ENCODE measurements at regions not wholly inside any gene's neighbourhood (a gene's known extent, or its start where the extent isn't known, plus 50 kb on each side); places are given as distances from the start of the nearest gene placed in this dataset.

GRCh38 chr5:135704616-135705015 lies 125.8 kb upstream of the CXCL14 start:
- TF ChIP-seq ESRRA (IDR thresholded peaks at IDR 0.05; ENCODE audit: borderline replicate concordance, low read length) (no peak), CTCF (IDR thresholded peaks at IDR 0.05) (no peak), POLR2A (IDR thresholded peaks at IDR 0.05; ENCODE audit: low read length) (no peak), REST (IDR thresholded peaks at IDR 0.05) (no peak), HOXA7 (CRISPR knock-in tag; IDR thresholded peaks at IDR 0.05) (no peak), HMGXB4 (CRISPR knock-in tag; IDR thresholded peaks at IDR 0.05; ENCODE audit: borderline replicate concordance) (no peak), EP300 (IDR thresholded peaks at IDR 0.05) (no peak), MAZ (IDR thresholded peaks at IDR 0.05; ENCODE audit: borderline replicate concordance, low read depth, low read length) (no peak), SMC3 (IDR thresholded peaks at IDR 0.05) (no peak), HEYL (CRISPR knock-in tag; IDR thresholded peaks at IDR 0.05) (no peak), PBX3 (IDR thresholded peaks at IDR 0.05) (no peak)

All from A549 (cell line).